HEK293 (cell line): ENCODE measurements at regions not wholly inside any gene's neighbourhood (a gene's known extent, or its start where the extent isn't known, plus 50 kb on each side); places are given as distances from the start of the nearest gene placed in this dataset.

Experiments used
- BCL11A ChIP-seq: fragments of 450-650 bp; formaldehyde crosslinking; IDR thresholded peaks from 2 replicates; pipeline ENCODE4 v1.5.1; 2016; ENCODE audit warnings: low read depth, missing biosample characterization, missing genetic modification characterization
- CTCF ChIP-seq: fragments of 450-650 bp; formaldehyde crosslinking; IDR thresholded peaks from 2 replicates; pipeline ENCODE4 v1.5.1; 2016; ENCODE audit warnings: missing biosample characterization, missing genetic modification characterization
- KLF1 ChIP-seq: fragments of 450-650 bp; formaldehyde crosslinking; IDR thresholded peaks from 2 replicates; pipeline ENCODE4 v1.5.1; 2016; ENCODE audit warnings: missing biosample characterization, missing genetic modification characterization
- ZBTB20 ChIP-seq: fragments of 450-650 bp; formaldehyde crosslinking; IDR thresholded peaks from 2 replicates; pipeline ENCODE4 v1.5.1; 2016; ENCODE audit warnings: missing biosample characterization, missing genetic modification characterization
- ZBTB7A ChIP-seq: fragments of 450-650 bp; formaldehyde crosslinking; IDR thresholded peaks from 2 replicates; pipeline ENCODE4 v1.5.1; 2016; ENCODE audit warnings: low read depth, missing biosample characterization, missing genetic modification characterization
- ZNF211 ChIP-seq: fragments of 450-650 bp; formaldehyde crosslinking; IDR thresholded peaks from 2 replicates; pipeline ENCODE4 v1.5.1; 2016; ENCODE audit warnings: low read depth, missing biosample characterization, missing genetic modification characterization
- ZNF324 ChIP-seq: fragments of 450-650 bp; formaldehyde crosslinking; IDR thresholded peaks from 2 replicates; pipeline ENCODE4 v1.5.1; 2016; ENCODE audit warnings: missing biosample characterization, missing genetic modification characterization
- ZNF341 ChIP-seq: fragments of 450-650 bp; formaldehyde crosslinking; IDR thresholded peaks from 2 replicates; pipeline ENCODE4; 2016; ENCODE audit warnings: low read depth, missing biosample characterization, missing genetic modification characterization
- ZNF600 ChIP-seq: fragments of 450-650 bp; formaldehyde crosslinking; IDR thresholded peaks from 2 replicates; pipeline ENCODE4 v1.5.1; 2016; ENCODE audit warnings: missing biosample characterization, missing genetic modification characterization
- ZNF645 ChIP-seq: fragments of 450-650 bp; formaldehyde crosslinking; IDR thresholded peaks from 2 replicates; pipeline ENCODE4; 2016; ENCODE audit warnings: missing biosample characterization, missing genetic modification characterization
- ZNF791 ChIP-seq: fragments of 450-650 bp; formaldehyde crosslinking; IDR thresholded peaks from 2 replicates; pipeline ENCODE4 v1.5.1; 2016; ENCODE audit warnings: missing biosample characterization, missing genetic modification characterization

- TF ChIP-seq CTCF (no peak), ZBTB20 (tag by site-specific recombination) (no peak), ZNF341 (tag by site-specific recombination) (no peak), ZNF324 (no peak), ZBTB7A (tag by site-specific recombination) (no peak), ZNF600 (tag by site-specific recombination) (no peak), ZNF791 (tag by site-specific recombination) (no peak), KLF1 (no peak), ZNF211 (tag by site-specific recombination) (no peak), BCL11A (tag by site-specific recombination) (no peak), ZNF645 (tag by site-specific recombination) (no peak)
These were observed 353.5 kb upstream of the CDH6 start for GRCh38 chr5:30839956-30840355.
